GDM1 (cell line): ENCODE measurements at regions not wholly inside any gene's neighbourhood (a gene's known extent, or its start where the extent isn't known, plus 50 kb on each side); places are given as distances from the start of the nearest gene placed in this dataset.
"Not testable (repeated sequence)": the region's sequence is repeated elsewhere in the genome, so short reads cannot be mapped to it uniquely, and the experiment has no call there.

Source experiments
- DNase-seq: peaks from one replicate; lab custom pipeline; 2025; lab: John Stamatoyannopoulos, UW

- DNase-seq, result no peak
These were observed 366.6 kb downstream of the EMP1 start for GRCh38 chr12:13562915-13563742.

DNA sequence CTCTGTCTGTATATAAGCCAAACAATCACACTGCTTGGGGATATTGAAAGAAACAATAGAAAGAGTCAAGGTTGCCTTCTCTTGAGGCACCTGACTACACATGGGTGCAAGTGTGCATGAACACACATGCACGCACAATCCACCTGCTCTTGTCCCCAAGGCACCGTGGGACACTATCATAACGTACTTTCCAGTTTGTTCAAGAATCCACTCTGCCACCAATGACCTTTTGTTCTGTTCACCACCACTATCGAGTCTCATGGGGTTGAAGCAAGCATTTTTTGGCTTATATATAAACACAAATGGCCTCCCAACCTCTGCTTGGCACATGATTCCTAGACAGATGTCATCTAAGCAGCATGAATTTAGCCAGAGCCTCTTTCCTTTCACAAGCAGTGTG, 365.4 kb downstream of the EMP1 start:
- no peak for DNase-seq

DNA sequence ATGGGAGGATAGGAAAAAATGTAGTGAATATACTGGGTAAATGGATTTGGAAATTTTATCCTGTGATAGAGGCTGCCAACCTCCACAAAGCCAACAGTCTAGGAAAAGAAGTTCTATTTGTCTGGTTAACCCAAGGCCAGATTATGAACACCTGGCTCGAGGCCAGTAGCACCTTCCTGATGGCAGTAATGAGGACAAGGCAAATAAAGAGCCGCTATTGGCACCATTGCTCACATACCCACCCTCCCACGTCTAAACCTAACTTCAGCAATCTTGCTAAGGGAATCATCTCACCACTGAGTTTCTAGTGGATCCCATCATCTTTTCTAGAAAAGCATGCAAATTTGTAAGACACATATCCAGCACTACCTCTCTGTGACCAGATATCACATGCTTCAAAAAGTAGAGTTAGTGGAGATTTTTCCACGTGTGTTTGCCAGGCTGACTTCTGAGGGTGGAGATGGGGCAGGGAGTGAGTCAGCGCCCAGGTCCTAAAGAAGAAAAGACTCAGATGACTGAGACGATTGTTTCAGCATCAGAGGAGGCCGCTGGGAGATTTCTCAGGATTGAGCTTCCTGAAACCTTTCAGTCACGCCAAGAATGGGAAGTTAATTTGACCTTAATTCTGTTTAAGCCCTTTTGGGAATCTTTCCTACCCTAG, 362.9 kb downstream of the EMP1 start:
- DNase-seq, result no peak

DNA sequence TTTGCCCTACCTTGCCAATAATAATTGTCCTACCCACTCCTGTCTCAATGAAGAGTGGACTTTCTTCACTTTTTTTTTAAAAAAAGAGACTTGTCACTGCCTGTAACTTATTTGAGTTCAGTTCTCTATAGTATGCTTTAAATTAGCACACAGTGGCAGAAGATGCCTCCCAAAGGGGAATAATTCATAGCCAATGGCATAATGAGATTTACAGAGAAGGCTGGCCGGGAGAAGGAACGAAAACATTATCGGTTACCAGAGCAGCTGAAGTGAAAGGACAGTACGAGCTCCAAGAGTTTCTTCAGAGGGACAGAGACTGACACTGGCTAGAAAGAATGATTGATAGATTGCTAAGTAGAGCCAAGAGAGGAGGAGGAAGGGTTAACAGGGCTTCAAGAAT, 356.3 kb downstream of the EMP1 start:
- DNase-seq, result no peak

DNA sequence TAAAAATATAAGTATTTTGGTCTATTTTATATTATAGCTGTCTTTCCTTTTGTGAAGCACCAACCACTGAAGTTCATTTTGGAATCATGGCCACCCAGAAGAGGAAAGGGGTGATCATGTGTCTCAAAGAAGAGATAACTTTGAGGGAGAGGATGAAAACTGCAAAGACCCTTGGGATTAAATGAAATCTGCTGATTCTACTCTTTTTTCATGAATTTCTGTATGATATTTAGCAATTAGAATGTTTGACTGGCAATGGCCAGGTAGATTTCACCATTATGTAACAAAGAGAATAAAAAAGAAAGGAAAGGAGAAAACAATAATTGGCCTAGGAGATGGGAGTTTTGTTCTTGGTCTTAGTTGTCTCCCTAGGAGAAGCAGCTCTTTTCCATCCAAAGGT, 350.8 kb downstream of the EMP1 start:
- no peak for DNase-seq

- no peak for DNase-seq
These were observed 349.7 kb downstream of the EMP1 start for GRCh38 chr12:13546231-13546630.

GRCh38 chr12:13539051-13539450, 342.5 kb downstream of the EMP1 start:
- no peak for DNase-seq

GRCh38 chr12:13538136-13538535, 341.6 kb downstream of the EMP1 start:
- no peak for DNase-seq

DNA sequence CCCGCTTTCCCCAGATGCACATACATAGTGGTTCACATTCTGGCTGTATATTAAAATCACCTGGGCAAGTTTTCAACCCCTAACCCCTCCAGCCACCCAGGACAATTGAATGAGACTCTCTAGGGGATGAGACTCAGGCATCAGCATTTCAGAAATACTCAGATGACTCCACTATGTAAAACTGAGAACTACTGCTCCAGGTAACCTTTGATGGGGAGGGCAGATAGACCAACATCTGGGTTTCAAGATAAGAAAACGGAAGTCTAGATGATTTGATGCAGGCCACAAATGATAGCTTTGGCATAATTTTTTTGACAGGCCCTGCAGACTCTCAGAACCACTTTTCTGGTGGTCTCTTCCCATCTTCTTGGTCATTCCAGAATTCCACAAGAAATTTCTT, 341.1 kb downstream of the EMP1 start:
- no peak for DNase-seq

DNA sequence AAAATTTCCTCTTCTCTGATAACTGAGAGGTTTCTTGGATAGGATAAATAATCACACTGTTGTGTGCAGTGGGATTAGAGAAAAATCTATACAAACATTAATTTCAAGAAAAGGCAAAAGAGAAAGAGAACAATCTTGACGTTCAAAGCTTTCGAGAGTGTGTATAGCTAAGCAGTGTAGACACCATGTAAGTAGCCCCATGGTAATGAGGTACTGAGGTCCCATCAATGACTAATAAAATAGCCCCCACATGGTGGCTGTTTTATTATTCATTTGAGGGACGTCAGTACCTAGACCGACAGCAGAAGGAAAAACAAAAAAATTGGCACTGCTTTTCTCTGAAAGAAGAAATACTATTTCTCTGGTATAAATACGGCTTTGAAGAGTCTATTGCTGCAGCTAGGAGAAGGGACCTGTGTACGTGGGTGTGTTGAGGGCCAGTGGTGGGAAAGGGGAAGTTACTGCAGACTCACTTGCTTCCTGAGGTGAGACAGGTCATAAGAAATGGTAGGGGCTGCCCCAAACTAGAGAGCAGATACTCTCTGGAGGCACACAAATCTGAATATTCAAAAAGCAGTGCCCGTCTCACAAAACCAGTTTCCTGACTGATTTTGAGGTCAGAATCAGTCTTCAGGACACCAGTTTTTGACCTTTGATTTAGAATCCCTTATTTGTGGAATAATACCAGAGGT, 339.8 kb downstream of the EMP1 start:
- no peak for DNase-seq

- DNase-seq, result peak; percentile 1
These were observed 338.3 kb downstream of the EMP1 start for GRCh38 chr12:13534645-13535398.

DNA sequence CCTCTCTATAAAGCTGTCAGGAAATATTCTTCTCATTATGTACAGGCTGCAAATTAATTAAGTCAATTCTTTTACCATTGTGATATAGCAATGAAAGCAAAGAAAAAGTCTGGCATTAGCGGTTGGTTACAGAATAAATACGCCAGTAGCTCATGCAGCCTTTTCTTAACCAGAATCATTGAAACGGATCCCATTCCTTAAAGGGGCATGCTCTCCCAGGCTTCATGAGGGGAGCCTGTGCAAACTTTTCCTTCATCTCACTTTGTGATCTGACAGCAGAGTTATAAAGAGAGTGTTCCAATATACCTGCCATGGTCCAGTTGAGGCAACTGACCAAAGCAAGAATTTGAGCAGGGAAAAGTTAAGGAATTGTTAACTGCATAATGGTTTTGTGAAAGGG, 337.7 kb downstream of the EMP1 start:
- no peak for DNase-seq

DNA sequence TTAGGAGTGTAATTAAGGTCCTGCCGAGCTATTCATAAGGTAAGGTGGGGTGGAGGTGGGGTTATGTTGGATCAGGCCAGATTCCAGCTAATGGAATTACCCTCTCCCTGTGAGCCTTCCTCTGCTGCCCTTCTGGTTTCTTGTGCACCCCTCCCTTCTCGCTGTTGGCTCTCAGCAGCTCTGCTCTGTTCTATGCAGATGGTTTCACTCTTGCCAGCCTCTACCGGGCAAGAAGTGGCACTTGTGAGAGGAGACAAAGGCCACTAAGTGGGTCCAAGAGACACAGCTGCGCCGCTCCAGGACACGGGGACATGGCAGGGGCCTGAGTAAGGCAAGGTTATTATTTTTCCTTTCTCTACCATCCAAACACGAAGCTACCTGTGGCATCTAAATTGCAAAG, 334.4 kb downstream of the EMP1 start:
- no peak for DNase-seq

DNA sequence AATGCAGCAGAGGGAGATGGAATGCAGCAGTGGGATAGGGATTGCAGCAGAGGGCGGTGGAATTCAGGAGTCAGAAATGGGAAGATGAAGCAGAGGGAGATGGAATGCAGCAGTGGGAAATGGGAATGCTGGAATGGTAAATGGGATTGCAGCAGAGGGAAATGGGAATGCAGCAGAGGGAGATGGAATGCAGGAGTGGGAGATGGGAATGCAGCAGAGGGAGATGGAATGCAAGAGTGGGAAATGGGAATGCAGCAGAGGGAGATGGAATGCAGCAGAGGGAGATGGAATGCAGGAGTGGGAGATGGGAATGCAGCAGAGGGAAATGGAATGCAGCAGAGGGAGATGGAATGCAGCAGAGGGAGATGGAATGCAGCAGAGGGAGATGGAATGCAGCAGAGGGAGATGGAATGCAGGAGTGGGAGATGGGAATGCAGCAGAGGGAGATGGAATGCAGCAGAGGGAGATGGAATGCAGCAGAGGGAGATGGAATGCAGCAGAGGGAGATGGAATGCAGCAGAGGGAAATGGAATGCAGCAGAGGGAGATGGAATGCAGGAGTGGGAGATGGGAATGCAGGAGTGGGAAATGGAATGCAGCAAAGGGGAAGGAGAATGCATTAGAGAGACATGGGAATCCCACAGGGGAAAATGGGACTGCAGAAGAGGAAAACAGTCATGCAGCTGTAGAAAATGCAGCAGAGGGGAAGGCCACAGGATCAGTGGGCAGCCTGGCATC, 329.8 kb downstream of the EMP1 start:
- DNase-seq, result not testable (repeated sequence)

DNA sequence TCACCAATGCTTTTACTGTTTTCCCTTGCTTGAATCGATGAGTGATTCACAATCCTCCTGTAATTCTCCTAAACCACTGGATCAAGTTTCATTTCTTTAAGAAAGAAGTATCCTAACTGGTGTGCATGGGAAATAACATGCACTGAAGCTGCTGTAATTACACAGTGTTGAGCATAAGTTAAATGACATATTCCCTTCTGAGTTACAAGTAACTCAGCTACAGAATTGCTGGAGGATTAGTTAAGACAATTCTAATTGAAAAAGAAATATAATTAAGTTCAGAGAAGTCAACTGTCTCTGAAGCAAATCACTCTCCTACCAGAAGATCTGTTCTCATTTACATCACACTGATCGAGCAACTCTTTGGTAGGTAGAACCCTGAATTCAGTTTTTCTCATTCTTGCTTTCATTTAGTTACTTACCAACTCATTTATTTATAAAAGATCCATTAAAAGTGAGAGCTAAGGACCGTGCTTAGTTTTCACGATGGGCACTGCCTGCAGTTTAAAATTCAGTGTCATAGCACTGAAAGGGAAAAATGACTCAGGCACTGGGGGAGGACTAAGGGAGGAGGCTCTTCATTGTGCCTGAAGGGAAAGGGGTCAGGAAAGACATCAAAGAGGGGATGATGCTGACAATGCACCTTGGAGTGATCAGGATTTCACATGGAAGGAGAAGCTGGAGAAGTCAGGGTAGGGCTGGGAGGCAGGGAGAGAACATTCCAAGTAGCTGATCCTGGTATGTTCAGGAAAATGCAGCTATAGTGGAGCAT, 327.2 kb downstream of the EMP1 start:
- no peak for DNase-seq

DNA sequence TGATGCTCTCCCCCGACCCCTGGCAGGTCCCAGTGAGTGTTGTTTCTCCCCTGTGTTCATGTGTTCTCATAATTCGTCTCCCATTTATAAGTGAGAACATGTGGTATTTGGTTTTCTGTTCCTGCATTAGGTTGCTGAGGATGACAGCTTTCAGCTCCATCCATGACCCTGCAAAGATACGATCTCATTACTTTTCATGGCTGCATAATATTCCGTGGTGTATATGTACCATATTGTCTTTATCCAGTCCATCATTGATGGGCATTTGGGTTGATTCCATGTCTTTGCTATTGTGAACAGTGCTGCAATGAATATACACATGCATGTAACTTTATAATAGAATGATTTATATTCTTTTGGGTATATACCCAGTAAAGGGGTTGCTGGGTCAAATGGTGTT, 321.5 kb downstream of the EMP1 start:
- not testable (repeated sequence) for DNase-seq

- no peak for DNase-seq
These were observed 313.2 kb downstream of the EMP1 start for GRCh38 chr12:13509740-13510139.

GRCh38 chr12:13505636-13506035, 309.1 kb downstream of the EMP1 start:
- DNase-seq, result no peak

DNA sequence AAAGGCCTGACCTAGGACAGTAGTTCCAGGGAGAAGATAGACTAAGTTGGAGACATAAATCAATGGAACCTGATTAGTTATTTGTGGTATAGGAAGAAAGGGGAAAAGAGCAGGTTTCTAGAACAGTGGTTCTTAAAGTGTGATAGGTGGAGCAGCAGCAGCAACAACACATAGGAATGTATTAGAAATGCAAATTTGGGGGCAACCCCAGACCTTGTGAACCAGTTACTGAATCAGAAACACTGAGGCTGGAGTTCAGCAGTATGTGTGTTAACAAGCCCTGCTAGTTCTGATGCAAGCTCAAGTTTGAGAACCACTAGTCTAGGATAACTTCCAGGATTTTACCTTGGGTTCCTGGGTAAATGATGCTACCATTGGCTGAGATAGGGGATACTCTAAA, 308.7 kb downstream of the EMP1 start:
- no peak for DNase-seq

DNA sequence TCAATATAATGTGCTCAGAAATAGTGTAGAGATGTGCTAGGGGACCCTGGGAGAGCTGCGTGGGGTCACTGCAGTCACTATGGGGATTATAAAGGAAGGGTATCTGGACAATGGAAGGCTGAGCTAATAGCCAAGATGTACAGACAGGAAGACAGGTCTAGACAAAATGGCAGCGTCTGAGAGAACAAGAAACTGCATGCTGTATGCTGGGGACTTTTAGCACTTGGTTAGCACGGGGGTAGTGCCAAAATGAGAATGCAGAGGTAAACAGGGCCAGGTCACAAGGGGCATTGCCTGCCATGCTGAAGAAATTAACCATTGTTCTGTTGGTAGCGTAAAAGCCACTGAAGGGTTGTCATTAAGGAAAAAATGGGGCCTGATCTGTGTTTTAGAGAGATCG, 308.2 kb downstream of the EMP1 start:
- no peak for DNase-seq

DNA sequence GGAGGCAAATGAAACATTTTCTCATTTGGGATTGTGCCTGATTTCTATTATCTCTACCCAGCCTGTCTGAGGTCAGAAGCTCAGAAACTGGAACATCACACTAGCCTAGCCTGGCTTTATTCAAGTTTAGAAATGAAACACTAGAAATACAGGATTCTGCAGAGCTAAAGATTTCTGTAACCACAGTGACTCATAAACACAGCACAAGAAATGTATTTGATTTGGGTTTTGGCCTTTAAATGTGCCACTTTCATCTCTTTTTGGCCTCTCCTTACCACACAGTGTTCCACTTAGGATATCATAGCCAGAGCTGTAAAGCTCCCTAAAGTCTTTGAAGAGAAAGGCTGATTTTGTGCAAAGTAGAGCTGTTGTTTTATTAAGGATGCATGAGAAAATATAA, 307.5 kb downstream of the EMP1 start:
- no peak for DNase-seq
